Activated naive CD8-positive, alpha-beta T cell treated with anti-CD3 and anti-CD28 coated beads for 36 hours (primary cell): ENCODE measurements at regions not wholly inside any gene's neighbourhood (a gene's known extent, or its start where the extent isn't known, plus 50 kb on each side); places are given as distances from the start of the nearest gene placed in this dataset.
A peak's percentile ranks its signal among the peaks of the same experiment; 100 is the strongest.

Experiments
- DNase-seq: peaks from one replicate; pipeline ENCODE4 v3.0.0; 2021
- H3K27ac Mint-ChIP-seq: one replicate; pipeline ENCODE4 v1.8.0; 2022; ENCODE audit warnings: mild to moderate bottlenecking, moderate library complexity, mixed read lengths
- H3K27me3 Mint-ChIP-seq: one replicate; pipeline ENCODE4 v1.8.0; 2022; ENCODE audit warnings: mild to moderate bottlenecking, mixed read lengths
- H3K36me3 Mint-ChIP-seq: one replicate; pipeline ENCODE4 v1.8.0; 2021; ENCODE audit warnings: mild to moderate bottlenecking, mixed read lengths
- H3K4me1 Mint-ChIP-seq: one replicate; pipeline ENCODE4 v1.8.0; 2021; ENCODE audit warnings: mixed read lengths
- H3K4me3 Mint-ChIP-seq: one replicate; pipeline ENCODE4 v1.8.0; 2022; ENCODE audit warnings: mild to moderate bottlenecking, moderate library complexity, mixed read lengths
- H3K9me3 Mint-ChIP-seq: one replicate; pipeline ENCODE4 v1.8.0; 2022; ENCODE audit warnings: mixed read lengths

- H3K4me3 Mint-ChIP-seq: no peak overlapping the region
- H3K27me3 Mint-ChIP-seq: peaks cover 11% of the 10 kb centered on the region
- H3K9me3 Mint-ChIP-seq: no peaks in the 10 kb centered on the region
- H3K4me1 Mint-ChIP-seq: no peaks in the 10 kb centered on the region
- no peaks in the 10 kb centered on the region for H3K36me3 Mint-ChIP-seq
- no peak overlapping the region for H3K27ac Mint-ChIP-seq
- no peak for DNase-seq
Observed at GRCh38 chr3:88209356-88209755, 59.6 kb downstream of the C3orf38 start.

DNA sequence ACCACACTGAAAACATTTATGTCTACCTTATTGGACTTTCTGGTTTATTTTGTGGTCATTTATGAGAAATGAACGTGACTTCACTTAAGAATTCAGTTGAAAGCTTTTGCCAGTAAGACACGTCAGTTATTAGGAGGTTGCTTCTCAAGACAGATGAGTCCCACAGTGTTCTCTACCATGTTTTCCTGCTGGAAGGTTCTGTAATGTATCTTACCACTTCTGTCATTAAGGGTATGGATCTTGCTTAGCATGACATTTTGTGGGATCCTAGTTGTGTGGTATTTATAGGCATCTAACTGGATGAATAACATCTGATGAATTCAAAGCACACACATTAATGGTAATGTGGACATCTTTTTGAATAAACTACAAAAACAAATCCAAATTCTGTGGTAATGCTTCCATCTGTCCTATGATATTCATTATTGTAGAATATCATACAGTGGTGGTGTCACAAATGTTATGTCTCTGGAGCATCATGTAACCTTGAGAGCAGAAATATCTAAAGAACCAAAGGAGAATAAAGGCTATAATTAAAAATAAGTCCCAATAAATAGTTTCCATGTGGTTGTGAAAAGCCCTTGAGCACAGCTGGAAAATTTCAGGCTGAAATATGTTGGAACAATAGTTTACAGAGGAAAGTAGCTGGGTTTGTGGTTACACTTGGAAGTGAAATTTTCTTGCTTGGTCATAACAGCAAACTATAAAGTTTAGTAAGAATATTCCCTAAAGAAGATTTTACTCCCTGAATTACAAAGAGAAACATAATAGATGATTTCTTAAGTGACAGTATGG, 61.5 kb downstream of the C3orf38 start:
- no peak for DNase-seq
- H3K4me3 Mint-ChIP-seq: no peak overlapping the region
- peaks cover 11% of the 10 kb centered on the region for H3K27me3 Mint-ChIP-seq
- H3K9me3 Mint-ChIP-seq: no peaks in the 10 kb centered on the region
- H3K4me1 Mint-ChIP-seq: no peaks in the 10 kb centered on the region
- H3K27ac Mint-ChIP-seq: no peak overlapping the region
- H3K36me3 Mint-ChIP-seq: no peaks in the 10 kb centered on the region

DNA sequence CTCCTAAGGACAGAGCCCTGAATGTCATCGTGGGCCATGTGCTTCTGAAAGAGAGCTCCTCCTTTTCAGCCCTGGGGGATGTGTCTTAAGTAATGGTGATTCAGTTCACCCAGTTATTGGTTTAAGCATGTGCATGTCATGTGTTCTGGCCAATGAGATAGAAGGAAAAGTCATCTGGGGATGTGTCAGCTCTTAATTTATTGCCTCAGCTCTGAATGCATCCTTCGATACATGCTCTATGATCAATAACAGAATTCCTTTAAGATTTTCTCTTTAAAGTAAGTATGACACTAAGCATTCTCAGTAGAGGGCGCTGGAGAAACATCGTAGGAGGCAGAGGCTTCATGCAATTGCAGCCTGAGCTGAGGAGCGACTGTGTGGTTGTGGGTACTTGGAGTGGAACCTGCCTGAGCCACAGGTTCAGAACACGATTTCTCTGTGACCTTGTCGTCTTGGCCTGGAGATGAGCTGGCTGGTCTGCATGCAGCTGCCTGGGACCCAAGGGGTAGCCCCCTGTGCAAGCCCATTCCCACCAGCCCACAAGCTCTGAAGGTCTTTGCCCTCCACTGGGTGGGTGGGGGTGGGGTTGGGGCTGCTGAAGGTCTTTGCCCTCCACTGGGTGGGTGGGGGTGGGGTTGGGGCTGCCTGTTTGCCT, 69.5 kb downstream of the C3orf38 start:
- DNase-seq: peak; percentile 2

GRCh38 chr3:88220126-88220525, 70.4 kb downstream of the C3orf38 start:
- Mint-ChIP-seq H3K27me3 (peaks cover 10% of the 10 kb centered on the region), H3K4me3 (no peak overlapping the region), H3K36me3 (no peaks in the 10 kb centered on the region), H3K9me3 (no peaks in the 10 kb centered on the region), H3K4me1 (peaks cover 3% of the 10 kb centered on the region), H3K27ac (no peak overlapping the region)
- DNase-seq: no peak

More for the DNA sequence above, 69.5 kb downstream of the C3orf38 start:
- H3K27ac Mint-ChIP-seq: no peak overlapping the region
- H3K4me3 Mint-ChIP-seq: no peak overlapping the region
- H3K27me3 Mint-ChIP-seq: peaks cover 10% of the 10 kb centered on the region
- H3K4me1 Mint-ChIP-seq: peaks cover 3% of the 10 kb centered on the region
- no peaks in the 10 kb centered on the region for H3K9me3 Mint-ChIP-seq
- H3K36me3 Mint-ChIP-seq: no peaks in the 10 kb centered on the region

- Mint-ChIP-seq H3K27ac (no peak overlapping the region), H3K4me1 (peaks cover 3% of the 10 kb centered on the region), H3K27me3 (peaks cover 10% of the 10 kb centered on the region), H3K36me3 (no peaks in the 10 kb centered on the region), H3K4me3 (no peak overlapping the region), H3K9me3 (no peaks in the 10 kb centered on the region)
- no peak for DNase-seq
Observed at GRCh38 chr3:88221726-88222125, 72.0 kb downstream of the C3orf38 start.

DNA sequence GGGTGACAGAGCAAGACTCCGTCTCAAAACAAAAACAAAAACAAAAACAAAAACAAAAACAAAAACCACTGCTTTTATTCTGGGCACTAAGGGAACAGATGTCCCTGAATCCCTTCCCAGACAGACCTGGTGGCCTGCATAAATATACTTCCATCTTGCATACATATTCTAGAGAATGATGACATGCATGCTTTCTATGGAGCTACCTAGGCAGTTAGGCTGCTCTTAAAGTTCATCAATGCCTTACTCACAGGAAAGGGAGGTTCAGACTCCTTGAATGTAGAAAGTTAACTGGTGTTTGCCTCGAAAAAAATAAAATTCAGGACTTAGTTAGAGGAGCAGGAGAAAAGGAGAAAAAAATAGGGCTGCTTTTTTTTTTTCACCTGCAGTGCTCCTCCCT, 72.6 kb downstream of the C3orf38 start:
- Mint-ChIP-seq H3K27me3 (peaks cover 10% of the 10 kb centered on the region), H3K36me3 (no peaks in the 10 kb centered on the region)

GRCh38 chr3:88225326-88226008, 75.7 kb downstream of the C3orf38 start:
- H3K27me3 Mint-ChIP-seq: no peaks in the 10 kb centered on the region
- no peak overlapping the region for H3K27ac Mint-ChIP-seq
- H3K4me1 Mint-ChIP-seq: no peaks in the 10 kb centered on the region
- H3K4me3 Mint-ChIP-seq: no peak overlapping the region
- no peaks in the 10 kb centered on the region for H3K36me3 Mint-ChIP-seq
- H3K9me3 Mint-ChIP-seq: no peaks in the 10 kb centered on the region
- DNase-seq: no peak

More for the DNA sequence above, 72.6 kb downstream of the C3orf38 start:
- Mint-ChIP-seq H3K27ac (no peak overlapping the region), H3K4me3 (no peak overlapping the region), H3K9me3 (no peaks in the 10 kb centered on the region), H3K4me1 (peaks cover 3% of the 10 kb centered on the region)
- DNase-seq: no peak

- no peak overlapping the region for H3K4me3 Mint-ChIP-seq
- DNase-seq: no peak
- H3K9me3 Mint-ChIP-seq: no peaks in the 10 kb centered on the region
- H3K27me3 Mint-ChIP-seq: peaks cover 4% of the 10 kb centered on the region
- no peak overlapping the region for H3K27ac Mint-ChIP-seq
- H3K36me3 Mint-ChIP-seq: no peaks in the 10 kb centered on the region
- no peaks in the 10 kb centered on the region for H3K4me1 Mint-ChIP-seq
Observed at GRCh38 chr3:88226910-88227309, 77.2 kb downstream of the C3orf38 start.

DNA sequence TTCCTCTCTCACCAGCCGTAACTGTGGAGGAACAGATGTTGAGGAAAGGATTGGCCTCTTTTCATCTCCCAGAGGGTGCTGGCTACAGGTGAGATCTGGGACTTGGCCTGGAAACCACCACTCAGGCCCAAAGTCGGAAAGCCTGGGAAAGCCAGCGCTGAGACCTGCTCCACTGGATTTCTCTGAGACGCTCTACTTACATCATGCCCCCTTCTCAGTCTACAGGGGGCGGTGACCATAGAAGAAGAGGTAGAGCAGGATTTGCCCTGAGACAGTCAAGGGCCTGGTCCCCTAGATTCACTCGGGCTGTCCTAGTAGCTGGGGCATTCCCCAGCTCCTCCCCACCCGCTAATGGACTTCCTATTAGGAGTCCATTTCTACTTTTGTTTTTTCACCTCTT, 80.9 kb downstream of the C3orf38 start:
- Mint-ChIP-seq H3K4me1 (no peaks in the 10 kb centered on the region), H3K27me3 (peaks cover 4% of the 10 kb centered on the region)

DNA sequence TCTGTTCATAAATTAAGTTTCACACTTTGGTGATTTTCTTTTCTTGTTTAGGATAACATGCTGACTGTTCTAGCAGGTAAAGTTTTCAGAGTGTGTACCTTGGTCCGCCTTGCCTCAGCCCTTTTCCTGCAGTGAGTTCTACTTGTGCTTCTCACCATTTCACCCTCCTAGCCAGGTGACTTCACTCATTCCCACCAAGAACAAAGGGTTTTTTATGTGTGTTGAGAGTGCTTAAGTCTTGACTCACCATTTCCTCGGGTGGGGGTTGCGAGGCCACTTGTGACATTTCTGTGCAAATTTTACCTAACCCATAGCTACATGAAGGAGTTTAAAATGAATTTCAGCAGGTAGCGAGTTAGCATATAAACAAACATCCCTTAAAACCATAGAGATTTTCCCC, 81.4 kb downstream of the C3orf38 start:
- Mint-ChIP-seq H3K4me3 (no peak overlapping the region), H3K9me3 (no peaks in the 10 kb centered on the region), H3K27me3 (peaks cover 4% of the 10 kb centered on the region), H3K27ac (no peak overlapping the region), H3K36me3 (no peaks in the 10 kb centered on the region), H3K4me1 (no peaks in the 10 kb centered on the region)
- DNase-seq: no peak

More for the DNA sequence above, 80.9 kb downstream of the C3orf38 start:
- H3K27ac Mint-ChIP-seq: no peak overlapping the region
- no peak overlapping the region for H3K4me3 Mint-ChIP-seq
- DNase-seq: no peak
- H3K36me3 Mint-ChIP-seq: no peaks in the 10 kb centered on the region
- H3K9me3 Mint-ChIP-seq: no peaks in the 10 kb centered on the region

GRCh38 chr3:88231632-88232031, 81.9 kb downstream of the C3orf38 start:
- no peak overlapping the region for H3K4me3 Mint-ChIP-seq
- DNase-seq: no peak

GRCh38 chr3:88235102-88235501, 85.3 kb downstream of the C3orf38 start:
- no peak overlapping the region for H3K4me3 Mint-ChIP-seq
- no peak overlapping the region for H3K27ac Mint-ChIP-seq

More at GRCh38 chr3:88231632-88232031, 81.9 kb downstream of the C3orf38 start:
- Mint-ChIP-seq H3K36me3 (no peaks in the 10 kb centered on the region), H3K27ac (no peak overlapping the region), H3K27me3 (peaks cover 4% of the 10 kb centered on the region), H3K9me3 (no peaks in the 10 kb centered on the region), H3K4me1 (no peaks in the 10 kb centered on the region)

DNA sequence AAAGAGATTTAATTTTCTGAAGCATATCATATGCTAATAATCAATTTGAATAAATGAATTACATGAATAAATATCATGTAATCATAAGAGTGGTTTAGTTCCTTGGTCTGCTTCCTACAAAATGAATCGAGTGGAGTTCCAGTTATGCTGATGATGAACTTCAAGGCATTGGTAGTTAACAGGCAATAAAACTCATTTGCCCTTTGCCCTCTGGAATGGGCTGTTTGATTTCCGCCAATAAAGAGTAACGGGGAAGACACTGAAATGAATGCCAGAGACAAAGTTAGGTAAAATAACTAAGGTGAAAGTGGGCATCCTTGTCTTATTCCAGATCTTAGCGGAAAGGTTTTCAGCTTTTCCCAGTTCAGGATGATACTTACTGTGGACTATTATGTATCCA, 90.1 kb downstream of the C3orf38 start:
- peaks cover 7% of the 10 kb centered on the region for H3K27me3 Mint-ChIP-seq
- peaks cover 5% of the 10 kb centered on the region for H3K9me3 Mint-ChIP-seq
- DNase-seq: no peak
- H3K36me3 Mint-ChIP-seq: no peaks in the 10 kb centered on the region
- H3K4me3 Mint-ChIP-seq: no peak overlapping the region
- no peaks in the 10 kb centered on the region for H3K4me1 Mint-ChIP-seq
- no peak overlapping the region for H3K27ac Mint-ChIP-seq

More at GRCh38 chr3:88235102-88235501, 85.3 kb downstream of the C3orf38 start:
- H3K36me3 Mint-ChIP-seq: no peaks in the 10 kb centered on the region
- no peaks in the 10 kb centered on the region for H3K9me3 Mint-ChIP-seq
- peaks cover 8% of the 10 kb centered on the region for H3K27me3 Mint-ChIP-seq
- H3K4me1 Mint-ChIP-seq: no peaks in the 10 kb centered on the region
- DNase-seq: no peak

DNA sequence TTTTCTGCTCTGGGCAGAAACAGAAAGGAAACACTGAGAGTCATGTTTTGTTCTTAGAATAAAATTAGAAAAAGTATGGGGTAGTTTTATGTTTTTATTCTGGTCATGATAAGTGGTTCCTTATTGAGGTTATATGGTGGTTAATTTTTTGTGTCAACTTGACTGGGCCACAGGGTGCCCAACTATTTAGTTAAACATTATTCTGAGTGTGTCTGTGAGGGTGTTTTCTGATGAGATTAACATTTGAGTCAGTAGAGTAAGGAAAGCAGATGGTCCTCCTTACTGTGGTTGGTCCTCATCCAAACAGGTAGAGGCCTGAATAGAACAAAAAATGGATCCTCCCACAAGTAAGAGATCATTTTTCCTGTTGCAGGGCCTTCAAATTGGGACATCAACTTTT, 98.9 kb downstream of the C3orf38 start:
- Mint-ChIP-seq H3K4me3 (no peak overlapping the region), H3K9me3 (peaks cover 6% of the 10 kb centered on the region), H3K36me3 (no peaks in the 10 kb centered on the region)

GRCh38 chr3:88259045-88259444, 109.3 kb downstream of the C3orf38 start:
- Mint-ChIP-seq H3K27ac (no peak overlapping the region), H3K4me3 (no peak overlapping the region), H3K36me3 (no peaks in the 10 kb centered on the region)

More for the DNA sequence above, 98.9 kb downstream of the C3orf38 start:
- DNase-seq: no peak
- no peaks in the 10 kb centered on the region for H3K4me1 Mint-ChIP-seq
- H3K27me3 Mint-ChIP-seq: peaks cover 3% of the 10 kb centered on the region
- H3K27ac Mint-ChIP-seq: no peak overlapping the region

More at GRCh38 chr3:88259045-88259444, 109.3 kb downstream of the C3orf38 start:
- Mint-ChIP-seq H3K4me1 (no peaks in the 10 kb centered on the region), H3K9me3 (no peaks in the 10 kb centered on the region), H3K27me3 (peaks cover 4% of the 10 kb centered on the region)
- no peak for DNase-seq
